ENCODE measurements at regions not wholly inside any gene's neighbourhood (a gene's known extent, or its start where the extent isn't known, plus 50 kb on each side); places are given as distances from the start of the nearest gene placed in this dataset.

DNA sequence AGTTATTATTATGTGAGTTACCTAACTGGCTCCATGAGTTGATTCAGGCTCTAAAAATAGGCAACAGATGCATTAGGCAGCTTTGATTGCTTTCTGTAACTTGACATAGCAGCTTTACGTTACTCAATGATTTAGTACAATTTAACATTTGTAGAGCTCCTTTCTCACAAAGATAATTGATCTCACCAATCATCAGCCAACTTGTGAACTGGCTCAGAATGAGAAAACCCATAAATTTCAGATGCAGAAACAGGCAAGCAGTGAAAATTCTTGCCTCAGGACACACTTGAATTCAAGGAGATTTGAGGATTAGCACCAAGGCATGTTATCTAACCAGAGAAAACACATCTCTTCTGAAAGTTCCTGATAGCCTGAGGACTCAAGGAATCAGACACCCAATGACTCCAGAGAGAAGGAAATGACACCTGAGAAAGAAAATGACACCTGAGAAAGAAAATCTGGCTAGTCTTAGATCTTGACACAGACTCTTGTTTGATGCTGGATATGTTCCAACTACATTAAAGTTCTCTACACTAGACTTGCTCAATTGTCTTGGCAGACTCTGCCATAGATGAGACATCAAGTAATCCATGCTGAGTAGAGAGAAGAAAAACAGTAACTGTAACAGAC is 315.1 kb upstream of the CBLB start:
- DNase-seq, result no peak

DNA sequence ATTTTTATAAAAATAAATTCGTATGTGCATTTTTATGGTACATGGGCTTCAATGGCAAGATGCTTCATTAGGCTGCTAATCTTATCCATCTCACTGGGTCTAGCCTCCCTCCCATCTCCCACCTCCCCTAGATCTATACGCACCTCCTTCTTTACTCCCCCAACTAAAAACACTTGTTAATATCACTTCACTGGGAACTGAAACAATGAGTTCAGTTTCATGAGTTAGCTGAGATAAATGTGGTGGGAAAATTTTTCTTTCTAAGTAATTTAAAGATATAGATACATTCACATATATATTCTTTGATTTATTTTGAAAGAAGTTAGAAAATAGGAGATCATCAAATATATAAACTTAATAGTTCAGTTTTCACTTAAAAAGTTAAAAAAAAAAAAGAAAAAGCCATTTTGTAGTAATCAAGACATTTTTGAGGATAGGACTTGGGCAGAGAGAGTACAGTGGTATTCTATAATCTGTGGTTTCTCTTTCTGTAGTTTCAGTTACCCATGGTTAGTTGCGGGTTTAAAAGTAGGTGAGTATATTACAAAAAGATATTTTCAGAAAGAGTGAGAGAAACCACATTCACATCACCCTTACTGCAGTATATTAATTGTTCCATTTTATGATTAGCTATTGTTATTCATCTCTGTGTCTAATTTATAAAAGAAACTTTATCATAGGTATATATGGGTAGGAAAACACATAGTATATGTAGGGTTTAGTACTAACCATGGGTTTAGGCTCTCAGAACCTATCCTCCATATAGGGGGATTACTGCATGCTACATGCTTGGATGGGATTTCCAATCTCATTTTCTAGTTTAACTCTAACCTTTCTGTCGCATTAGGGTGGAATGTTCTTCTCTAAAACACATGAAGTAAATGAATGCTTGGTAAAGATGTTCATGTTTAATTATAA is 316.0 kb upstream of the CBLB start:
- no peak for DNase-seq

DNA sequence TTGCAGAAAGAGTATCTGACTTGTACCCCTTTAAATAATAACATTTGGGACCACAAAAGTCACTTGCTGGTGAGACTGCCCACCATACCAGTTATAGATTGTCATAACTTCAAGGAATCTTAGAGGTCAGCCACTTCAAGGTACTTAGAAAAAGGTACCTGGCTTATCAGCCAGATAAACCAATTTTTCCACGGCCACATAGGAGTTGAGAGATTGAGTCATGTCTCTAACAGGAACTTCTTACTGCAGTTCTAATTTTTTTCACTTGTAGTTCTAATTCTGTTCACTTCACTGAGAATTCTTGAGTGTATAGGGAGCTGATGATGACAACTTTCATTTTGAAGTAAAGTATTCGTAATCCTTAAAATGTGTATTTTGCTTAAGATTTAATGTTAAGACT is 317.1 kb upstream of the CBLB start:
- no peak for DNase-seq

DNA sequence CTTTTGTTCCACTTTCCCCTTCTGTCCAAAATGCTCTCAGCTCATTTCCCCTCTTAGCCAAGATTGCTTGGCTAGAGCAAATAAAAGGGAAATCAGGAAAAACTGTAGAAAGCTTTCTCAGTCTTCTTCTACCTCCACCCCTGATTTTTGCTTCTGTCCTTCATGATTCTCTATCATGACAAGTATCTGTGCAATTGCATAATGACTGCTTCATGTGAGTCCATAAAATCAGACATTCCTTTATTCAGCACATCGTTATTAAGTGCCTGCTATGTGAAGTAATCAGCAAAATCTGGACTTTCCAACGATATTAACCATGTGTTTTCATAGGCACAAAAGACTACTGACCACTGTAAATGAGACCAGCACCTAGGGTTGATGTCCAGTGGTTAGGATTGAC is 321.5 kb upstream of the CBLB start:
- DNase-seq, result no peak

DNA sequence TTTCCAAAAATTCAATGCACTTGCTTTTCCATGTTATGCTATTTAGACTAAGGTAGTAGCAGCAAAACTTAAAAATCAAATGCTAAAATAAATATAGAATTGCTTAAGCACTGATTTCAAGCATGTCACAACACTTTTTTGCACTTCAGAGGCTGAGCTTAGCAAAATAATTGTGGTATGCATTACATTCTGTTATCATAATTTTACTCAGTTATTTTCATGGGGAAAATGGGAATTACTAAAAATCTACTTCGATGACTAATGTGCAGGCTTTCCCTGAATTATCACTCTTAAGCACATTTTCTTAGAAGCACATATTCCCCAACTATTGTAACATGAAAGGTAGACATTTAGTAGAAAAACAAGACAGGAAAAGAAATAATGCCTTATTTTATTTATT is 322.4 kb upstream of the CBLB start:
- DNase-seq, result no peak

DNA sequence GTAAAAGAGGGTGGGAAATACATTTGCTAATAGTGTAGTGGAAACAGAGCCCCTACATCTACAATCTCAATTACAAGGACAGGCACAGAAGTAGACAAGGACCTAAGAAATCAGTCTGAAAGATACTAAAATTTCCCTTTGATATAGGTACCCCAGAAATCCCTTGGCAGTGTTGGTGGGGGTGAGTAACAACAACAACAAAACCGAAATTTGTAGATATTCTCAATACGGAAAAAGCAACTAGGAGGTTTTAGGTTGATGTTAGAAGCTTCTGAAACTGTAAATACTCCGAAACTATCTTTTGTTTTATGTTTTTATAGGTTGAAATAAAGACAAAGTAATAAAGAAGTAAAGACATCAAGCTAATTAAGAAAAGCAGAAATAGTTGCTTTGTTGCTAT is 323.1 kb upstream of the CBLB start:
- no peak for DNase-seq

DNA sequence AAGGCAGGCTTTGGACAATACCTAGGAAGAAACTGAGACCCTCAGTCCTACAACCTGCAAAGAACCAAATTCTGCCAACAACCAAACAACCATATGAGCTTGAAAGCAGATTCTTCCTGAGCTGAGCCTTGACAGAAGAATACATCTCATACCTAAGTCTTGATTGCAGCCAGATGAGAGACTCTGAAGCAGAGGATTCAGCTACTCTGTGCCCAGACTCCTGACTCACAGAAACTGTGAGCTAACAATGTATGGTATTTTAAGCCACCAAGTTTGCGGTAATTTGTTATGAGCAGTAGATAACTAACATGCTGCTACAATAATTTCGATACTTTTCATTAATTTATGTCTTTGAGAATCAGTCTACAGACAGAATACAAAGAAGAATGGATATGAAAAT is 325.1 kb upstream of the CBLB start:
- DNase-seq, result no peak

DNA sequence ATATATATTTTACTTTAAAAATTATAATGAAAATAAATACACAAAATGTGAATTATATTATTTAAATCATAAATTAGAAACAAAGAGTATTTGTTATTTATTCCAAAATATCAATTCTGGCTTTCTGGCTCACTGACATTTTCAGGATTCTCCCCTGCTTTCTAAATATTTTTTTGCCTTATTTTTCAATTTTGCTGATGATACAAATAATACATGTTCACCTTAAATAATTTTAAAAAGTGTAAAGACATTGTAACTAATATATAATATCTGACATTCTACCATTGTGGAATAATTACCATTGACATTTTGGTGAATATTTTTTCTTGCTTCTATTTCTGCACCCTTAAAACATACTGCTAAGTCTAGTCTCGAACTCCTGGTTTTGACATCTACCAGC is 325.9 kb upstream of the CBLB start:
- no peak for DNase-seq

DNA sequence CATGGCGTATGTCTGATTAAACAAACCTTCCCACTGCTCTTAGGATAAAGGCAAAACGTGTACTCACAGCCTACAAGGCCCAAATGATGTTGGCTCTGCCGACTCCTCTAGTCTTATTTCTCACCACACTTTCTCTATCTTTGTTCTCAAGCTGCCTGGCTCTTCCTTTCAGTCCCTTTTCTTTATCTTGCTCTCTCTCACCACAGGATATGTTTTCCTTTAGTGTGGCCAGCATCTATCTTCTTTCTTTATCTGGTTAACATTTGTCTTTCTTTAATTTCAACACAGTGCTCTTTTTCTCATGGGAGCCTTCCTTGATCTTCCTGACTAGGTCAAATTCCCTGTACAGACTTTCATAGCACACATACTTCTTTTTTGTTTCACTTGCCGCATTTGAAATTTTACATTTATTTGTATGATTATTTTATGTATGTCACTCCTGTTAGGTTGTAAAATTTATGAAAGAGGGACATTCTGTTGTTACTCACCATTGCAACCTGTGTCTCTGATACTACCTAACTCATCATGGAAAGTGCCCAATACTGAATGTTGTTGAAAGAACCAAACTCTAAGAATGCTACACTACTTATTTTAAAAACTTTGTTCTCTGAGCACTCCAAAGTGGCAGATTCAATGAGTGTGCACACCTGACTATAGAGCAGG is 328.9 kb upstream of the CBLB start:
- DNase-seq, result no peak

DNA sequence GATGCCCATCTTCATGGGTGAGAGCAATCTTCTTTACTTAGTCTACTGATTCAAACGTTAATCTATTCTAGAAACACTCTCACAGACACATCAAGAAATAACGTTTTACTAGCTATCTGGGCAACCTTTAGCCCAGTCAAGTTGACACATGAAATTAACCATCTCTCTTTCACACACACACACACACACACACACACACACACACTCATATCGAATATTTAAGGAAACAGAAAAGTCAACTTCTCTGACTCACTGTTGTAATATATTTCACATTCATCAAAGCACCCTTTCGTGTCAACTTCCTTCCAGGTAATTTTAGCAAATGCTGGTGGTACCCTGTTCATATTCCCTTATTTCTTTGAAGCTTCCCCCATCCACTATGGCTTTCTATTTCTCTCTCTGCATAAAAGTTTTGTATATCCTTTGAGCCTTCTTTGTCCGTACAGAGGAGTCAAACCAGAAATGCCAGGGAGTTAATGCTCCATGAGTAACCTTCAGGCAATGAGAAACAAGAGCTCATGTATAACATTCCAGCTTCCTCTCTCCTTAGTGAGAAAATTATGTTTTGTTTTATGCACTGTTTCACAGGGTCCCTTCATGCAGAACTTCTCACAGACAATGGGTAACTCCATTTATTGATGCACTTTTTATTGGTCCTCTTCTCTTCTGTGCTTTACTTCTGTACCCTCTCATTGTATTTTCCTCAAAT is 335.5 kb upstream of the CBLB start:
- DNase-seq, result no peak

DNA sequence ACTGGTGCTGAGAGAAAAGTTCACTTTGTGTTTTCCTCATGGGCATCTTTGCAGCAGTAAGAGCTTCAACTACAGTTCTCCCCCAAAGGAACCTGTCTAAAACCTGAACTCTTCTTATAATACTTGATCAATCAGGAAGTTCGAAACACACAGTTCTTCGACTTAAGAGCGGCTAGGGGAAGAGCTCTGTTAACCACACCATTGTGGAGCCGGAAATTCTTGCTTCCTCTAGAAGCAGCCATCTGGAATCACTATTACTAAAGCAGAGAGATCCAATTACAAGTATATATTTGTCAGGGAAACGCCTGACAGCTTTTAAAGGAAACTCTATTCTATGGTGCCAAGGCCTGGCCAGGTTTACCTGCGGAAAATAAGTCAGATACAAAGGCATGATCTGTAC is 337.3 kb upstream of the CBLB start:
- DNase-seq, result peak; percentile 4

DNA sequence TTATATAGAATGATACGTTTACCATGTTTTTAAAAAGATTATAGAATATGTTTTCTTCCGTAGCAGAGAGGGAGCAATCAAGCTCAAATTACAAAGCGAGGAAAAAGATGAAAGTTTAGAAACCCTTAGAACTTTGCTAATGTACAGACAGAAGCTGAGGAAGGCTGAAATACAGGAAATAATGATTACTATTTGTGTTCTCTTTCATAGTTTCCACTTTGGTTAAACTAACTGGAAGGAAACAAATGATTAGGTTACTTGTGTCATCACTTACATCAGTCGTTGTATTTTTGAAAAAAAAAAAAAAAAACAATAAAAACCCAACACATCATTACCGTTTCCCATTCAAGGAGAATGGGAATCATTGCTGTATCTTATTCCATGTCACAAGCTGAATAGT is 337.8 kb upstream of the CBLB start:
- no peak for DNase-seq

DNA sequence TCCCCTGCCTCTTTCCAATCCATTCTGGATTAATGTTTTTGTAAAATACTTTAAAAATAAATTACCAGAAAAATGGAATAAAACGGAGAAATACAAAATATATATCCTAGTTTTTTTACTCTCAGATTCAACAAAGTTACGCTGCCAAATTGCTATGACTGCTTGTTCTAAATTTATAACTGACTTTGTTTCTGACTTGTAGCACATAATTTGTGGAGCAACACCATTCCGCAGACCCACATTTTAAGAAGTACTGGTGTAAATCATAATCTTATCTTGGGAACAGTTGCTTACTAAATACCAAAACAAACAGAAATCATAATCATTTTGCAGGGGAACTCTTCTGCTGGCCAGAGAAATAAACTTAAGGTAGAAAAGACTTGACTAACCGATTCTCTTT is 339.4 kb upstream of the CBLB start:
- no peak for DNase-seq

DNA sequence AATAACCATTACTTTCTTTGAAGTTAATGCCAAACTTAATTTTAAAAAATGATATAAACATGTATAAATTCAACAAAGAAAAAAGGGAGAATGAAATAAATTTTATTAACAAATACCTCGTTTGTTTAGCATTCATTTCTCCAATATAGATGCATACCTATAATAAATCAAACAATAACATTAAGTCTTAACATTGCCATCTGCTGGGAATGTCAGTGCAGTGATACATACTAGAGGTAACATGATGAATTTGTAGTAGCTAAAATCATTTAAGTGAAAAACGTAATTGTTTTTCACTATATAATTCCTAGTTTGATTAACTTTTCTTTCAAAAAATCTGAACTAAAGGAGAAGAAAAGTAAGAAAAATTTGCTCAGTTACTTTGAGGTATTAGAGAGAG is 340.2 kb upstream of the CBLB start:
- no peak for DNase-seq

DNA sequence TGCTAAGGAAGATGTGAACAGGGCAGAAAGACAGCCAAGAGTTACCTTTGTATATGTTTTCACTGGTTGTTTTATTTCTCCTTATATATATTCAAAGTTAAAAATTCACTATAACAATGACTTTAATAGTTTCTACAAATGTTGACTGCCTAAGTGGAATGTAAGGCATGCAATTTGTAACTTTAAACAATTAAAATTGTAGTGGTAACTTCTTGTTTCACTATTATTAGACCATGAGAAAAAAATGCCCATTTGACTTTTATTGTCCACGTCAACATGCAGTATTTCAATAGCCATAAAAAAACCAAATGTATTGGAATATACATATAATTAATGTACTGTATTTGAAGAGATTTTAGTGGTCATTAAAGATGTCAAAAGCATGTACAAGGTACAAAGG is 340.7 kb upstream of the CBLB start:
- DNase-seq, result no peak

DNA sequence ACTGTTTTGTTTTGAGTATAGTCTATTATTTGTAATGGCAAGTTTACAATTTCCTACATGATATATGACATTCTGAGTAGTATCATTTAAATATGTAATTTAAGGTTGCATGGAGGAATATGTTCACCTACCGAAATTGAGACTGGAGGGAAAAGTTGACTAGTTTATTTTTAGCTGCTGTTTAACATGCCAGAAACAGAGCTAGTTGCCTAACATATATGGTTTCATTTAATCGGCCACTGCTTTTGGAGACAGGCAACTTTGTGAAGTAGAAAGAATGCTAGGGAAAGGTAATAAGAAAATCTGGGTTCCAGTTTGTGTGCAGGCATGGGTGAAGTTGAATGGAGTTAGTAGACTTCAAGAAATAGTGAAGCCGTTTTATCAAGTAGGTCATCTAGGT is 342.1 kb upstream of the CBLB start:
- DNase-seq, result no peak

DNA sequence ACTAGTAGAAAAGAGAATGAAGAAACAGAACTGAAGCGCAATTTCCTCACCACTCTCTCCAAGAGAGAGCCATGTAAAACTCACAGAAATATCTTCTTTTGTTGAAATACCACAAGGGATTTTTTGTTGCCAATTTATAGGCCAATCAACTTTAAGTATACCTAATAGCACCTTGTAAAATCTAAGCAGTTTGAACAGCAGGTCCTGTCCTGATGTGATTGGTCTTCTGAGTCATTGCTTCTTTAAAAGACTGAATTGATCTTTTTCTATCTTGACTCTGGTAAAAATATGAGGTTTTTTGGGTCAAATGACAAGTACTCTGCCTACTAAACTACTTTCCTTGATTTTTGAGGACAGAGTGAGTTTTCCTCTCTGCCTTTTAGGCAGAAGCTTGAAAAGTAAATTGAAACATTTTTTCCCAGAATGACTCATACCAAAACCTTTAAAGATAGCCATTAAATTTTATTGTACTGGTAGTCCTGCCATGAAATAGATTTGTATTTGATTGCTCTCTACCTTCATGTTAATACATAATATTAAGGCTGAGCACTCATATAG is 343.9 kb upstream of the CBLB start:
- no peak for DNase-seq

DNA sequence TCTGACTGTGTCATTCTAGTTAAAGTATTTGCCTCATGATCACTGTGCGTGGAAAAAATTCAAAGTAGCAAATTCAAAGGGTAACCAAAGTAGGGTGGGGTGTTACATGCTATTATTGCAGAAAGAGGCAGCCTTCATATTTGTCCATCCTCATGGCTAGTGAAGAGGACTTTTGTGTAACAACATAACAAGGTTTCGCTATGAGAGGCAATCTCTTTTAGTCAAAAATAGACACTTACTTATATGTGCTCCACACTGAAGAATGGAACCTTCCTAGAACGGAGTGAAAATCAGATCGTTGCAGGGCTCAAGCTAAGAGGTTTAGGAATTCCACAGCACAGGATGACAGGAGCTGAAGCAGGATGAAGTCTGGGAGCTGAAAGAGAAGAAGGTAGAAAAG is 345.1 kb upstream of the CBLB start:
- peak; percentile 48 for DNase-seq

DNA sequence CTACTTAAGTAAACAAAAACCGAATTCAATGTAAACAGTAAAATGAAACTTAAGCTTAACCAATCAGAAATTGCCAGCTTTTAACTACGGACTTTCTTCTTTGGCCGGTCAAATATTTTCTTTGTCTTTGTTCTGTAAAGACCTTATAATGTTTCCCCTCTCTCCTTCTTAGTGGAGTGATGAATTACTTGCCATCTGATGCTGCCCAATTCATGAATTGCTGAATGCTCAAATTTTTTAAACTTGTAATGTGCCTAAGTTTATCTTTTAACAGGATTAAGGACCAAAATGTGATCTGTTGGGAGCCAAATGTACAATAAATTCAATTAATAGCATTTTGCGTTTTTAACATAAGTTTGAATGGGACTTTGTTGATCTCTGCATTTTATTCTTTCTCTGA is 345.8 kb upstream of the CBLB start:
- DNase-seq, result no peak

DNA sequence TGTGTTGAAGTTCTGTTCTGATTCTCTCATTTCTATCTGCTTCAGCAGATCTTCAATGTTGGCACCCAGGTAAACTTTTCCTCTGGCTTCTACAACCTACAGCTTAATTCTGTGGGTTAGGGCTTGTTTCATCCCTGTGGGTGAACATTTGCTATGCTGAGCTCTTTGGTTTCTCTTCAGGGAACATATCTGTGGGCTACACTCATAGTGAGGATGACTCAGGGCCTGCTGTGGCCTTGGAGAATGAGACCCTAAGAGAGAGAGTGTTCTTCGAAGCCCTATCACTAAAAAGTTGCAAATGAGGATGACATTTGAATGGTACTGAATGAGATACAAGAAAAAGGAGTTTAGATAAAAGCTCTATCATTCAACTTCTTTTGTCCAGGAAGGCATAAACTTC is 346.2 kb upstream of the CBLB start:
- DNase-seq, result no peak

DNA sequence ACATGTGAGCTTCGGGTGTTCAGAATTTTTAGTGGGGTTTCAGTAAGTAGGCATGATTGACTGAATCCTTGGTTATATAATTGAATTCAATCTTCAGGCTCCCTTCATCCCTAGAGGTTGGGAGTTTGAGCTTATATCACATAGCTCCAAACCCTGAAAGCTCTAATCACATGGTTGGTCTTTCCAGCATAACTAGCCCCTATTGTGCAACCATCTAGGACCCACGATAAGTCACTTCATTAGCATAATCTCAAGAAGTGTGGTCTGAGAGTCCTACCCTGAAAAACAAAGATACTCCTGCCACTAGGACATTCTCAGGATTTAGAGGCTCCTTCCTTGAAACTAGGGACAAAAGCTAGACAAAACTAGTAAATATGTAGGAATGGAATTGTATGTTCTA is 348.9 kb upstream of the CBLB start:
- DNase-seq, result no peak

DNA sequence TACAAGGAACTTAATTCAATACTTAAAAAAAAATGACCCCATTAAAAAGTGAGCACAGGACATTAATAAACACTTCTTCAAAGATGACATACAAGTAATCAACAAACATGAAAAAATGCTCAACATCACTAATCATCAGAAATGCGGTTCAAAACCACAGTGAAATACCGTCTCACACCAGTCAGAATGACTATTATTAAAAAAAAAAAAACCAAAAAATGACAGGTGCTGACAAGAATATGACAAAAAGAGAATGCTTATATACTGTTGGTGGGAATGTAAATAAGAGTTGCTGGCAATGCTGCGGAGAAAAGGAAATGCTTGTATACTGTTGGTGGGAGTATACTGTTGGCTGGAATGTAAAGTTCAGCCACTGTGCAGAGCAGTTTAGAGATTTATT is 358.3 kb upstream of the CBLB start:
- no peak for DNase-seq

DNA sequence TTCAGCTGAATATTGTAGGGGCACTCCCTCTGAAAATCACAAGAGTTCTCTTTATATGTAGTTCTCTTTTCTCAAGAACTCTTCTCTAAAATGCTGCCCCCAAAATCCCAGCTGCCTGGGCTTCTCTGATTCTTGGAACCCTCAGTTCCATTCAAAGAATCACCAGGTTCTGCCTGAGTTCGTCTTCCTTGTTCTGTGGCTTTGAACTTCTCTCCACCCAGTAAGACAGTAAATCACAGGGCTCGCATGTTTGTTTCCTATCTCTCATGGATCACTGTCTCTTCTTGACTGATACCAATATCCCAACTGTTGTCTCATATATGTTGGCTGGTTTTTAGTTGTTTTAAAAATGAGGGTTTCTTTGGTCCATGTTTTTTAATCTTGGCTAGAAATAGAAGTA is 359.5 kb upstream of the CBLB start:
- DNase-seq, result no peak

Data from NCI-H526 treated with DMSO at 0.1 percent for 48 hours (cell line).